Femur (tissue), 1 donor: ENCODE measurements at regions not wholly inside any gene's neighbourhood (a gene's known extent, or its start where the extent isn't known, plus 50 kb on each side); places are given as distances from the start of the nearest gene placed in this dataset.

ENCODE experiments used
- DNase-seq: peaks from one replicate; pipeline ENCODE4 v3.0.0-alpha.2; 2017

- no peak for DNase-seq
Observed at GRCh38 chr10:129101232-129101980, 365.6 kb upstream of the MGMT start.

GRCh38 chr10:129102906-129103693 lies 363.9 kb upstream of the MGMT start:
- DNase-seq: no peak

GRCh38 chr10:129104266-129105045 lies 362.6 kb upstream of the MGMT start:
- DNase-seq: no peak

GRCh38 chr10:129105266-129105665 lies 361.8 kb upstream of the MGMT start:
- DNase-seq: no peak

- DNase-seq: no peak
Observed at GRCh38 chr10:129106314-129106713, 360.7 kb upstream of the MGMT start.

- DNase-seq: no peak
Observed at GRCh38 chr10:129107525-129107924, 359.5 kb upstream of the MGMT start.

- DNase-seq: no peak
Observed at GRCh38 chr10:129108378-129108777, 358.7 kb upstream of the MGMT start.

- DNase-seq: no peak
Observed at GRCh38 chr10:129108994-129109393, 358.0 kb upstream of the MGMT start.

GRCh38 chr10:129110780-129111179 lies 356.3 kb upstream of the MGMT start:
- no peak for DNase-seq

GRCh38 chr10:129111922-129112321 lies 355.1 kb upstream of the MGMT start:
- DNase-seq: no peak

GRCh38 chr10:129114588-129114987 lies 352.5 kb upstream of the MGMT start:
- DNase-seq: no peak

- no peak for DNase-seq
Observed at GRCh38 chr10:129116371-129116770, 350.7 kb upstream of the MGMT start.

GRCh38 chr10:129120441-129120840 lies 346.6 kb upstream of the MGMT start:
- no peak for DNase-seq

GRCh38 chr10:129122846-129123245 lies 344.2 kb upstream of the MGMT start:
- DNase-seq: no peak

- no peak for DNase-seq
Observed at GRCh38 chr10:129123428-129123827, 343.6 kb upstream of the MGMT start.

GRCh38 chr10:129126982-129127381 lies 340.1 kb upstream of the MGMT start:
- no peak for DNase-seq

GRCh38 chr10:129131457-129132132 lies 335.4 kb upstream of the MGMT start:
- DNase-seq: peak; percentile 78

- DNase-seq: no peak
Observed at GRCh38 chr10:129133856-129134255, 333.2 kb upstream of the MGMT start.

GRCh38 chr10:129134371-129134770 lies 332.7 kb upstream of the MGMT start:
- DNase-seq: no peak

- DNase-seq: no peak
Observed at GRCh38 chr10:129135624-129136023, 331.4 kb upstream of the MGMT start.

- DNase-seq: no peak
Observed at GRCh38 chr10:129136074-129136473, 331.0 kb upstream of the MGMT start.

- DNase-seq: no peak
Observed at GRCh38 chr10:129136951-129137350, 330.1 kb upstream of the MGMT start.
